HFFc6 (cell line): ENCODE measurements at regions not wholly inside any gene's neighbourhood (a gene's known extent, or its start where the extent isn't known, plus 50 kb on each side); places are given as distances from the start of the nearest gene placed in this dataset.
A peak's percentile ranks its signal among the peaks of the same experiment; 100 is the strongest.

Source experiments
- DNase-seq: peaks from one replicate; pipeline ENCODE4 v3.0.0-alpha.2; 2018
- H3K27ac Mint-ChIP-seq: 2 replicates; pipeline ENCODE4 v1.8.0; 2020; ENCODE audit warnings: mild to moderate bottlenecking, mixed read lengths
- H3K27me3 Mint-ChIP-seq: 2 replicates; pipeline ENCODE4 v1.8.0; 2021; ENCODE audit warnings: mild to moderate bottlenecking, moderate library complexity, mixed read lengths; ENCODE audit not compliant: insufficient read depth
- H3K36me3 Mint-ChIP-seq: 2 replicates; pipeline ENCODE4 v1.8.0; 2021; ENCODE audit warnings: low read depth, mixed read lengths
- H3K4me1 Mint-ChIP-seq: 2 replicates; pipeline ENCODE4 v1.8.0; 2020; ENCODE audit warnings: low read depth, mixed read lengths
- H3K4me3 Mint-ChIP-seq: 2 replicates; pipeline ENCODE4 v1.8.0; 2020; ENCODE audit warnings: mild to moderate bottlenecking, moderate library complexity, mixed read lengths
- H3K9me3 Mint-ChIP-seq: 2 replicates; pipeline ENCODE4 v1.8.0; 2020; ENCODE audit warnings: mild to moderate bottlenecking, mixed read lengths
- CTCF ChIP-seq: fragments of 200-600 bp; sonication (generic); IDR thresholded peaks from 2 replicates; pipeline ENCODE4 v1.5.0; 2021; ENCODE audit warnings: antibody characterized with exemption, mild to moderate bottlenecking

- no peak overlapping the region for H3K27ac Mint-ChIP-seq
- H3K27me3 Mint-ChIP-seq, result peaks cover 4% of the 10 kb centered on the region; the same call in 1 of the 2 replicates
- no peaks in the 10 kb centered on the region for H3K36me3 Mint-ChIP-seq
- no peaks in the 10 kb centered on the region; the same call in 1 of the 2 replicates for H3K9me3 Mint-ChIP-seq
- no peak for TF ChIP-seq CTCF
- no peaks in the 10 kb centered on the region for H3K4me1 Mint-ChIP-seq
- no peak for DNase-seq
- H3K4me3 Mint-ChIP-seq, result no peak overlapping the region
These were observed 194.6 kb upstream of the NBEA start for GRCh38 chr13:34747507-34747906.

GRCh38 chr13:34748073-34748472, 194.0 kb upstream of the NBEA start:
- Mint-ChIP-seq H3K9me3 (no peaks in the 10 kb centered on the region; the same call in 1 of the 2 replicates), H3K4me1 (no peaks in the 10 kb centered on the region), H3K27ac (no peak overlapping the region), H3K27me3 (peaks cover 3% of the 10 kb centered on the region; the same call in 1 of the 2 replicates), H3K36me3 (no peaks in the 10 kb centered on the region), H3K4me3 (no peak overlapping the region)
- no peak for TF ChIP-seq CTCF
- DNase-seq, result no peak

GRCh38 chr13:34748596-34748995, 193.5 kb upstream of the NBEA start:
- no peak for DNase-seq
- no peak overlapping the region for H3K27ac Mint-ChIP-seq
- no peak for TF ChIP-seq CTCF
- H3K4me1 Mint-ChIP-seq, result no peaks in the 10 kb centered on the region
- H3K4me3 Mint-ChIP-seq, result no peak overlapping the region
- H3K27me3 Mint-ChIP-seq, result peaks cover 3% of the 10 kb centered on the region; the same call in 1 of the 2 replicates
- H3K36me3 Mint-ChIP-seq, result no peaks in the 10 kb centered on the region
- no peaks in the 10 kb centered on the region; the same call in 1 of the 2 replicates for H3K9me3 Mint-ChIP-seq

- Mint-ChIP-seq H3K27ac (no peak overlapping the region), H3K4me1 (no peaks in the 10 kb centered on the region)
These were observed 193.0 kb upstream of the NBEA start for GRCh38 chr13:34749046-34749445.

GRCh38 chr13:34750078-34750931, 191.8 kb upstream of the NBEA start:
- no peak overlapping the region for H3K27ac Mint-ChIP-seq
- H3K4me3 Mint-ChIP-seq, result peak overlapping the region; percentile 46; the same call in 1 of the 2 replicates
- H3K9me3 Mint-ChIP-seq, result no peaks in the 10 kb centered on the region; the same call in 1 of the 2 replicates
- H3K4me1 Mint-ChIP-seq, result no peaks in the 10 kb centered on the region
- no peak for TF ChIP-seq CTCF
- peaks cover 3% of the 10 kb centered on the region; the same call in 1 of the 2 replicates for H3K27me3 Mint-ChIP-seq
- no peak for DNase-seq
- no peaks in the 10 kb centered on the region for H3K36me3 Mint-ChIP-seq

More at GRCh38 chr13:34749046-34749445, 193.0 kb upstream of the NBEA start:
- no peak for DNase-seq
- Mint-ChIP-seq H3K36me3 (no peaks in the 10 kb centered on the region), H3K9me3 (no peaks in the 10 kb centered on the region; the same call in 1 of the 2 replicates), H3K27me3 (peaks cover 3% of the 10 kb centered on the region; the same call in 1 of the 2 replicates), H3K4me3 (no peak overlapping the region)
- no peak for TF ChIP-seq CTCF
